ENCODE measurements at regions not wholly inside any gene's neighbourhood (a gene's known extent, or its start where the extent isn't known, plus 50 kb on each side); places are given as distances from the start of the nearest gene placed in this dataset.

DNA sequence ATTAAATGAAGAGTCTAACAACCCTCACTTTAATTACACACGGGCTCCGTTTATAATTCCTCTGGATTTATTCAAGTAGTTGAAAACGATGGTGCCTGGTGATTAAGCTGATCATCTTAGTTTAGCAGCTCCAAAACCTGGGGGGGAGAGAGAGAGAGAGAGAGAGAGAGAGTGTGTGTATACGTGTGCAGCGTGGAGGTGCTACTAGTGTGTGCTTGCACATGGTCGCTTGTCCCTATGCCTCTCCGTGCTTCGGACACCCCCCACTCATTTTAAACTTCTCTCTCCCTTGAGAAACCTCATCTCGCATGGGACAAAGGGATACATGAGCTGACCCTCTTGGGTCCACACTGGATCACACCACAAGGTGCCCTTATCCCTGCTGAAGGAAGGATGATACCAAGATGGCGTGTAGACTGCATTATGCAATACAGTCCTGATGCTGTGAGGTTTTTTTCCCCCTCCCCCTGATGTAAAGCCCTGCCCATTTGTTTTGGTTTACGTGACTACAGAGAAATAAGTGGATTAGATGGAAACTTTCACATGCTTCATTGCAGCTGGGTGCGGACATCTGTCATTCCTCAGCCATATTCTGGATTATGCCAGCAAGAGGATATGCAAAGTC is 320.8 kb downstream of the ZNF536 start:
- Histone ChIP-seq H3K9me3 (replicated peaks) (no peaks in the 10 kb centered on the region), H3K27ac (replicated peaks) (peak overlapping the region; percentile 30), H3K4me3 (peak overlapping the region; percentile 58), H3K36me3 (no peaks in the 10 kb centered on the region), H3K4me1 (peaks cover 20% of the 10 kb centered on the region), H3K27me3 (ENCODE audit: low read depth) (peaks cover 57% of the 10 kb centered on the region)
- no peak for DNase-seq
- intact Hi-C loops (cut with micrococcal nuclease), result no loop called here
- TF ChIP-seq CTCF (IDR thresholded peaks at IDR 0.05; ENCODE audit: borderline replicate concordance), result no peak

DNA sequence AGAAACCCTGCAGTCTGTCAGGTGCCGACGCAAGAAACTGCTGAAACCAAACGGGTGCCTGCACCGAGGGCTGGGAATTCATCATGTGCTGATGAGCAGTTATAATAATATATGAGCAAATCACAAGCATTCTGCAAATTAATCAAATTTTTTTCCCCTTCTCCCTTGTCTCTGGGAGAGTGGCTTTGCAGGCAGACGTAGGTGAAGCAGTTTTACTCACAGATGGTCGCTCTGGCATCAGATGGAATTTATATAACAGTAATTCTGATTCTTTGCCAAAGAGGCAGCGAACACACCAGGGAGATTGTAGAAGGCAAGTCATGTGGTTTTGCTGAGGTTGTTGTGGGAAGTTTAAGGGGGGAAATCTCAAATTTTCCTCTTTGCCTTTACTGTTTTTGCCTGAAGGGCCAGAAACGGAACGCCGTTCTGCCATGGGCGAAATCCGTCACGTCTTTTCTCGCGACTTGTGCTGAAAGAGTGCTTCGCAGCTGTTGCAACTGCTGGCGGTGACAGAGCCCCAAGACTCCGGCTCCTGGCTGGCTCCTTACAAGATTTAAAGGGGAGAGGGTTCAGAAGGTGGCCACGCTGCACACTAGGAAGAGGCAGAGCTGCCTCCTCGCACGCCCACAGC is 320.1 kb downstream of the ZNF536 start:
- no peaks in the 10 kb centered on the region for H3K9me3 ChIP-seq (replicated peaks)
- intact Hi-C loops (cut with micrococcal nuclease), result no loop called here
- no peaks in the 10 kb centered on the region for H3K36me3 ChIP-seq
- peak overlapping the region; percentile 30 for H3K27ac ChIP-seq (replicated peaks)
- TF ChIP-seq CTCF (IDR thresholded peaks at IDR 0.05; ENCODE audit: borderline replicate concordance), result no peak
- H3K27me3 ChIP-seq (ENCODE audit: low read depth), result peaks cover 64% of the 10 kb centered on the region
- peak overlapping the region; percentile 58 for H3K4me3 ChIP-seq
- no peak for DNase-seq
- peaks cover 20% of the 10 kb centered on the region for H3K4me1 ChIP-seq

GRCh38 chr19:30691819-30692166 is 319.6 kb downstream of the ZNF536 start:
- intact Hi-C loops (cut with micrococcal nuclease), result no loop called here

GRCh38 chr19:30690935-30691818 is 319.0 kb downstream of the ZNF536 start:
- H3K4me3 ChIP-seq, result peak overlapping the region; percentile 58
- no peak for TF ChIP-seq CTCF (IDR thresholded peaks at IDR 0.05; ENCODE audit: borderline replicate concordance)
- no peaks in the 10 kb centered on the region for H3K9me3 ChIP-seq (replicated peaks)
- intact Hi-C loops (cut with micrococcal nuclease), result no loop called here
- no peak overlapping the region for H3K27ac ChIP-seq (replicated peaks)
- no peaks in the 10 kb centered on the region for H3K36me3 ChIP-seq
- no peak for DNase-seq
- peaks cover 75% of the 10 kb centered on the region for H3K27me3 ChIP-seq (ENCODE audit: low read depth)
- H3K4me1 ChIP-seq, result peaks cover 20% of the 10 kb centered on the region

More at GRCh38 chr19:30691819-30692166, 319.6 kb downstream of the ZNF536 start:
- peaks cover 20% of the 10 kb centered on the region for H3K4me1 ChIP-seq
- H3K27me3 ChIP-seq (ENCODE audit: low read depth), result peaks cover 69% of the 10 kb centered on the region
- no peak for TF ChIP-seq CTCF (IDR thresholded peaks at IDR 0.05; ENCODE audit: borderline replicate concordance)
- H3K4me3 ChIP-seq, result peak overlapping the region; percentile 58
- no peak overlapping the region for H3K27ac ChIP-seq (replicated peaks)
- DNase-seq, result no peak
- H3K9me3 ChIP-seq (replicated peaks), result no peaks in the 10 kb centered on the region
- H3K36me3 ChIP-seq, result no peaks in the 10 kb centered on the region

- Histone ChIP-seq H3K4me1 (peaks cover 20% of the 10 kb centered on the region), H3K27ac (replicated peaks) (no peak overlapping the region), H3K4me3 (no peak overlapping the region), H3K9me3 (replicated peaks) (no peaks in the 10 kb centered on the region), H3K27me3 (ENCODE audit: low read depth) (peaks cover 82% of the 10 kb centered on the region), H3K36me3 (no peaks in the 10 kb centered on the region)
- intact Hi-C loops (cut with micrococcal nuclease), result no loop called here
- no peak for TF ChIP-seq CTCF (IDR thresholded peaks at IDR 0.05; ENCODE audit: borderline replicate concordance)
- no peak for DNase-seq
These were observed 318.3 kb downstream of the ZNF536 start for GRCh38 chr19:30690525-30690924.

Data from left ventricle myocardium inferior (tissue), 1 donor.